SK-N-MC (cell line): ENCODE measurements at regions not wholly inside any gene's neighbourhood (a gene's known extent, or its start where the extent isn't known, plus 50 kb on each side); places are given as distances from the start of the nearest gene placed in this dataset.
"Not testable (repeated sequence)": the region's sequence is repeated elsewhere in the genome, so short reads cannot be mapped to it uniquely, and the experiment has no call there.

Experiments
- DNase-seq: peaks from one replicate; pipeline ENCODE4 v3.0.0-alpha.2; 2011; ENCODE audit warnings: low read depth, low spot score
- H3K27ac ChIP-seq: fragments of 200-600 bp; sonication (generic); 2 replicates; pipeline ENCODE4 v1.5.1; 2016; ENCODE audit warnings: mixed run types
- H3K36me3 ChIP-seq: fragments of 200-600 bp; sonication (generic); 2 replicates; pipeline ENCODE4 v1.6.1; 2017; ENCODE audit warnings: antibody characterized with exemption, low read length, mixed read lengths; ENCODE audit not compliant: insufficient read depth
- H3K4me3 ChIP-seq: fragments of 200-600 bp; sonication (generic); 2 replicates; pipeline ENCODE4 v1.5.1; 2016
- H3K9ac ChIP-seq: fragments of 200-600 bp; sonication (generic); 2 replicates; pipeline ENCODE4 v1.8.0; 2017; ENCODE audit warnings: mixed run types, mixed read lengths; ENCODE audit not compliant: insufficient read length
- H3K9me3 ChIP-seq: fragments of 200-600 bp; sonication (generic); 2 replicates; pipeline ENCODE4 v1.6.1; 2017; ENCODE audit warnings: low read depth, mild to moderate bottlenecking, antibody characterized with exemption, low read length, moderate library complexity, mixed read lengths
- EZH2 ChIP-seq: fragments of 200-600 bp; sonication (generic); IDR thresholded peaks from one replicate; pipeline ENCODE4 v1.6.1; 2017; ENCODE audit warnings: antibody characterized with exemption
- FOXP2 ChIP-seq: optimal IDR thresholded peaks from 2 replicates; pipeline ENCODE3; 2011; ENCODE audit warnings: mild to moderate bottlenecking, moderate library complexity; ENCODE audit not compliant: insufficient read depth; ENCODE audit errors: extremely low read length, control extremely low read depth
- POLR2AphosphoS5 ChIP-seq: IDR thresholded peaks from 2 replicates; pipeline ENCODE4 v1.6.1; 2012; ENCODE audit warnings: mild to moderate bottlenecking, low read depth, low read length, borderline replicate concordance

DNA sequence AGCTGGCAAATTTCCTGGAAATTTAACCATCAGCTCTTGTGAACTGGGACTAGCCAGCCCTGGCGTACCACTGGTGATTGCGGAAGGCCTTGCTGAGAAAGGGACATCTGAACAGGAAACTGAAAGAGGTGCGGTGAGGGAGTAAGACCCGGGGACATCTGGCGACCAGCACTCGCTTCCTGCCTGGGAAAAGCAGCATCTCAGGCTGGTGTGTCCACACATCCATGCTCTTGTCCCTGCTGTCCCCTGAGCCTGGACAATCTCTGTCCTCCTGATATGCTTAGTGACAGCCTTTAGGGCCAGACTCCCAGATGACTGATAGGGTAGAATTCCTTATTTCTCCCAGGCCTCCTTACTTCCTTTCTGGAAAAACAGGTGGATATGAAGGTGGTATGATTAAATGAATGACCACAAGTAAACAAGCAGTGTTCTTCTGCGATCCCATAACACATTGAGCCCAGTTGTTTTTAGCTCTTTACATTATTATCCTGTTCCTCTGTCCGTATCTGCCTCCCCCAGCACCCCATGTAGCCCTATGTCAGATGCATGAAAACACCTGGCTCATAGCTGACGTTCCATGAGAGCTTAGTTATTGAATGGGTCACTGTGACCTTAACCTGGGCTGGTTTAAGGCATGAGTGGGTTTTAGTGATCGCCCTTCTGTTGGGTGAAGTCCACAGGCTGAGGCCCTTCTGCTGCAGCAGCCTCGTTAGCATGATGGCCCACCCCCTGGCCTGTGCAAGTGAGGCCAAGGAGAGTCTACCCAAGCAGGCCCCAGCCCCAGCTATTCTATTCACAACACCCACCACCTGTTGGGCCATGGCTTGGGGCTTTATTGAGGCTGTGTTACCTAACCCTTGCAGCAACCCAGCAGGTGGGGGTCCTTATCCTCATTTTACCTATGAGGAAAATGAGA is 76.1 kb upstream of the GADD45A start:
- no peak overlapping the region for H3K4me3 ChIP-seq
- no peak for TF ChIP-seq EZH2
- TF ChIP-seq POLR2AphosphoS5: no peak
- no peak for TF ChIP-seq FOXP2
- no peaks in the 10 kb centered on the region for H3K36me3 ChIP-seq
- no peak for DNase-seq
- no peak overlapping the region for H3K9ac ChIP-seq
- no peaks in the 10 kb centered on the region for H3K9me3 ChIP-seq
- no peak overlapping the region for H3K27ac ChIP-seq

DNA sequence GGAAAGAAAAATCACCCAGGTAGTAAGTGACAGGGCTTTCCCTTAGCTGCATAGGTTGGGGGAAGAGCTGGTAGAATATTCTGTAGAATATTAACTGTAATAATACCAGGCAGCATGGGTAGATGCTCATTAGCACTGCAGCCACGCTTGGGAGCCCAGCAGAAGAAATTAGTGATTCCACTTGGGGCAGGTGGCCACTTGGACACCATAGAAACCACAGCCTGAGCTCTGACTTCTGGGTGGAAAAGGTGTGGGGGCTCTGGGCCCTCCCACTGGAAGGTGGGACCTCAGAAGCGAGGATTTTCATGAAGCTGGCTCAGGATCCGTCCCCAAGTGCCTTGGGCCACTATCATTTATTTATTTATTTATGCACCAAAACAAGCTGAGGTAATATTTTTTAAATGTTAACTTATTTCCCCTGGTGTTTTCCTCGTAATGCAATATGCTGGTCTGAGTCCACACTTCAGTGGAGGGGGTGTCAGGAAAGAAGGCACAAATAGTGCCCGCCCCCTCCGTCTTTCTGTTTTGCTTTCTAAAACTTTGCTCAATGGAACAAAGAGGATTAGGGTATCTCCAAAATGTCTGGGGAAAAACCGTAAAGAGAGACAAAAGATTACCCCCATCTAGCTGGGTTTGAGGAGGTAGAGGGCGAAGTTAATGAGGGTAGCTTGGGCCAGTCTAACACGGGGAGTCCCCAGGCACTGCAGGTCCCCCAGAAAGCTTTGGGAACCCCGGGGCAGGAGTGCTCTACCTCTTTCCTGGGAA is 75.2 kb upstream of the GADD45A start:
- no peak overlapping the region for H3K27ac ChIP-seq
- no peaks in the 10 kb centered on the region for H3K36me3 ChIP-seq
- no peaks in the 10 kb centered on the region for H3K9me3 ChIP-seq
- H3K9ac ChIP-seq: no peak overlapping the region
- no peak for DNase-seq
- H3K4me3 ChIP-seq: no peak overlapping the region
- TF ChIP-seq FOXP2 (no peak), POLR2AphosphoS5 (no peak), EZH2 (no peak)

DNA sequence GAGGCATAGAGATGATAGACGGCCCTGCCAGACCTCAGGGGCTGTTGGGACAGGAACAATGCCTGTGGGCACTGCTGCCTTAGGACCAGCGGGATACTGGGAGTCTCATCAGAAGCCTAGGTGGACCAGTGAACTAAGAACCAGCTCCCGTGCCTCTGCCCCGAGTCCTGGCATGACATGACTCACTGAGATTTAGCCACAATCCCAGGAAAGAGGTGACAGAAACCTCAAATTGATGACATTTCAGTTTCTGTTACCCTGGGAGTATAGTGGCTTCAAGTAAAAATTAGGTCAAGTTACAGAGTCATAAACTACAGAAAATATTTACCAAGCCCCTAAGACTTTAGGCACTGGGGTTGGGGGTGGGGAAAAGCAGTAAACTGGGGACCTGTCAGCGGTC is 74.6 kb upstream of the GADD45A start:
- H3K9me3 ChIP-seq: no peaks in the 10 kb centered on the region
- no peak overlapping the region for H3K4me3 ChIP-seq
- no peak overlapping the region for H3K27ac ChIP-seq
- TF ChIP-seq POLR2AphosphoS5: no peak
- TF ChIP-seq EZH2: no peak
- TF ChIP-seq FOXP2: no peak
- no peak overlapping the region for H3K9ac ChIP-seq
- no peaks in the 10 kb centered on the region for H3K36me3 ChIP-seq
- DNase-seq: no peak

DNA sequence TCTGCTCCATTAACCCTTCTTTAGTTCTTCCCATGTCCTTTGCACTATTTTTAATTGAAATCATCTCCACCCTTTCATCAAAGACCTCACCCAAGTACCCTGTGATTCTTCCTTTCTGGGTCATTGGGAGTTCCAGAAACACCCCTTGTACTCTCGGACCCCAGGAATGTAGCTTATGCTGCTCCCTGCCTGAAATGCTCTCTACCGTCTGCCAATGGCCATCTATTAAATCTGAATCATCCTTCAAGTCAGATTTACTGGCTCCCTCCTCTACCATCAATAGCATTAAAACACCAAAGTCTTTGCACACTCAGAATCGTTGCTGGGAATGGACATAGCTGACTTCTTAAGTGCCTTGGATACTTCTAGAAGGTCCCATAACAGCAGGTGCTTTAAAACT is 73.2 kb upstream of the GADD45A start:
- Histone ChIP-seq H3K9me3 (no peaks in the 10 kb centered on the region), H3K36me3 (no peaks in the 10 kb centered on the region)
- TF ChIP-seq FOXP2: no peak
- TF ChIP-seq EZH2: no peak
- TF ChIP-seq POLR2AphosphoS5: no peak

DNA sequence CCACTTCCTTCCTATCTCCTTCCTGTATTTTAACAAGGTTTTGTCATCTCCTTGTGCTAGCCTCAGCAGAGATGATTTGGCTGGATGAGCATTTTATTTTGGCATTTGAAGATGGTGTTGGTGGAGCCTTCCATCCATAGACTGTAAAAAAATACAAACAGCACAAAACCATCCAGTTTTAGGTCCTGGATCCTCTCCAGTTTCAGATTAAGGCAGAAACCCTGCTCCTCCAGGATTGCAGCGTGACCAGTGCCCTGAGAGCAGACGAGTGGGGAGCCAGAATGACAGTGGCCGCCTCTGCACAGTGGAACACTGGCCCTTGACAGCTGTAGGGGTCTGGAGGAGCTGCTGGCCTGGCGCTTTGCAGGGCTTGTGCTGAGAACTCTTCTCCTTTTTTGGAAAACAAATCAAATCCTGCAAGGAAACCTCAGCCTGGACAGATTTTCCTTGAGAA is 72.2 kb upstream of the GADD45A start:
- no peak overlapping the region for H3K27ac ChIP-seq
- DNase-seq: no peak
- no peaks in the 10 kb centered on the region for H3K9me3 ChIP-seq
- no peak overlapping the region for H3K9ac ChIP-seq
- H3K36me3 ChIP-seq: no peaks in the 10 kb centered on the region
- no peak for TF ChIP-seq POLR2AphosphoS5
- TF ChIP-seq EZH2: no peak
- TF ChIP-seq FOXP2: no peak
- no peak overlapping the region for H3K4me3 ChIP-seq

More for the DNA sequence above, 73.2 kb upstream of the GADD45A start:
- Histone ChIP-seq H3K27ac (no peak overlapping the region), H3K4me3 (no peak overlapping the region), H3K9ac (no peak overlapping the region)
- DNase-seq: no peak

DNA sequence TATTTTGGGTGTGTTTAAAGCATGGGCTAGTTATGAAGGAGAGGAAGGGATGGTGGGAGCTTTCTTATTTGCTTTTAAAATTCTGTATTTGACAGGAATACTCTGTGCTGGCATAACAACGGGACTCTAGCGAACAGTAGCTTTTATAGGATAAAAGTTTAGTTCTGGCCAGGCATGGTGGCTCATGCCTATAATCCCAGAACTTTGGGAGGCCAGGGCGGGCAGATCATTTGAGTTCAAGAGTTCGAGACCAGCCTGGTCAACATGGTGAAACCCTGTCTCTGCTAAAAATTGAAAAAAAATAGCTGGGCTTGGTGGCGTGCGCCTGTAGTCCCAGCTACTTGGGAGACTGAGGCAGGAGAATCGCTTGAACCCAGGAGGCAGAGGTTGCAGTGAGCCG is 71.5 kb upstream of the GADD45A start:
- not testable (repeated sequence) for H3K27ac ChIP-seq, H3K4me3 ChIP-seq, H3K36me3 ChIP-seq, H3K9me3 ChIP-seq, DNase-seq, H3K9ac ChIP-seq

DNA sequence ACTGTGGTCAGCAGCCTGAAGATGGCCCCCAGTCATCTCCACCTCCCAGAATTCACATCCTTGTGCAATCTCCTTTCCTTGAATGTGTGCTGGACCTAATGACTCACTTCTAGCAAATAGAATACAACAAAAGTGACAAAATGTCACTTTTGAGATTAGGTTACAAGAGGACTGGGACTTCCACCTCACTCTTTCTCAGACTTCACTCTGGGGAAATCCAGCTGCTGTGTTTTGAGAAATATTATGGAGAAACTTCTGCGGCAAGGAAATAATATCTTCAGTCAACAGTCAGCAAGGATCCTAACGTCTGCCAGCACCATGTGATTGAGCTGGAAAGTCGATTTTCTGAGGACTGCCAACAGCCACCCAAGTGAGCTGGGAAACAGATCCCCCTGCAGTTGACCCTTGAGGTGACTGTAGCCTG is 70.5 kb upstream of the GADD45A start:
- no peak for DNase-seq
- Histone ChIP-seq H3K36me3 (no peaks in the 10 kb centered on the region), H3K27ac (no peak overlapping the region), H3K9me3 (no peaks in the 10 kb centered on the region), H3K4me3 (no peak overlapping the region), H3K9ac (no peak overlapping the region)
- TF ChIP-seq EZH2 (no peak), FOXP2 (no peak), POLR2AphosphoS5 (no peak)

DNA sequence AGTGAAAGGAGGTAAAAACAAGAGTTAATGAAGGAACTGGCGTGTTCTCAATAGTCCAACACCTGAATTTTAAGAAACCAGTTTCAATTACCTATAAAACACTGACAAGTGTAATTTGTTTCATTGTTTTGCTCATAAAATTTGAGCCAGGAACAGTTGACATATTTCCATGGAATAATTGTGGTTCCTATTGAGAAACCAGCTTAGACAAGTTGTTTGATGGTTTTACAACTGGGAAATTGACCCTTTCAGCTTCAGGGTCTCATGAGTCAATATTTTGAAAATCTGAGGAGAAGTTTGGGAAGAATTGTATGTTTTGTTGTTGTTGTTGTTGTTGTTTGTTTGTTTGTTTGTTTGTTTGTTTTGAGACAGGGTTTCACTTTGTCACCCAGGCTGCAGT is 69.1 kb upstream of the GADD45A start:
- DNase-seq: no peak
- no peak overlapping the region for H3K4me3 ChIP-seq
- H3K9ac ChIP-seq: no peak overlapping the region
- no peaks in the 10 kb centered on the region for H3K36me3 ChIP-seq
- no peaks in the 10 kb centered on the region for H3K9me3 ChIP-seq
- H3K27ac ChIP-seq: no peak overlapping the region
- TF ChIP-seq FOXP2 (no peak), EZH2 (no peak), POLR2AphosphoS5 (no peak)
